GM12878 (cell line): ENCODE measurements at regions not wholly inside any gene's neighbourhood (a gene's known extent, or its start where the extent isn't known, plus 50 kb on each side); places are given as distances from the start of the nearest gene placed in this dataset.
A peak's percentile ranks its signal among the peaks of the same experiment; 100 is the strongest.

ENCODE experiments used
- CBX5 ChIP-seq: sonication (generic); IDR thresholded peaks from 2 replicates; pipeline ENCODE4 v1.6.1; 2016; ENCODE audit warnings: low read depth, moderate library complexity, mild to moderate bottlenecking, inconsistent platforms
- MTA2 ChIP-seq: fragments of 450-650 bp; IDR thresholded peaks from 2 replicates; pipeline ENCODE4 v1.6.1; 2016; ENCODE audit warnings: low read depth, mild to moderate bottlenecking, moderate library complexity
- MYB ChIP-seq: fragments of 150-350 bp; IDR thresholded peaks from 2 replicates; pipeline ENCODE4 v1.6.1; 2014; ENCODE audit warnings: mild to moderate bottlenecking, low read depth, low read length, borderline replicate concordance
- NFXL1 ChIP-seq: fragments of 450-650 bp; IDR thresholded peaks from 2 replicates; pipeline ENCODE4 v1.6.1; 2017; ENCODE audit warnings: antibody characterized with exemption, mild to moderate bottlenecking, borderline replicate concordance
- PML ChIP-seq: IDR thresholded peaks from 2 replicates; pipeline ENCODE4 v1.6.1; 2012; ENCODE audit warnings: low read length, inconsistent platforms
- RB1 ChIP-seq: fragments of 450-650 bp; formaldehyde crosslinking; IDR thresholded peaks from 2 replicates; pipeline ENCODE4 v1.6.1; 2017; ENCODE audit warnings: mild to moderate bottlenecking, borderline replicate concordance
- SIX5 ChIP-seq: IDR thresholded peaks from 2 replicates; pipeline ENCODE4 v1.6.1; 2011; ENCODE audit warnings: mild to moderate bottlenecking, low read depth, low read length, moderate library complexity; ENCODE audit not compliant: severe bottlenecking
- SPI1 ChIP-seq: IDR thresholded peaks from 2 replicates; pipeline ENCODE4 v1.6.1; 2011; ENCODE audit warnings: low read depth, mild to moderate bottlenecking, low read length, moderate library complexity, borderline replicate concordance; ENCODE audit not compliant: insufficient read depth
- SRF ChIP-seq, 2 experiments: IDR thresholded peaks; 2 replicates each; pipeline ENCODE4 v1.6.1; 2011; ENCODE audit warnings: low read depth in 2 of 2, low read length in 2 of 2, mild to moderate bottlenecking in 1 of 2, moderate library complexity in 1 of 2
- SUZ12 ChIP-seq: fragments of 200-600 bp; sonication (generic); IDR thresholded peaks from one replicate; pipeline ENCODE4 v1.6.1; 2018; ENCODE audit warnings: antibody characterized with exemption, mild to moderate bottlenecking; ENCODE audit not compliant: unreplicated experiment
- TF ChIP-seq, protein P1 (sequence below): fragments of 450-650 bp; IDR thresholded peaks from 2 replicates; pipeline ENCODE4 v1.6.1; 2017; ENCODE audit warnings: mild to moderate bottlenecking, moderate library complexity
- TF ChIP-seq, protein P2 (sequence below): IDR thresholded peaks from 2 replicates; pipeline ENCODE4 v1.6.1; 2011; ENCODE audit warnings: borderline replicate concordance, low read depth, mild to moderate bottlenecking, moderate library complexity, low read length; ENCODE audit not compliant: insufficient read depth, poor library complexity, severe bottlenecking
- TF ChIP-seq, protein P3 (sequence below): fragments of 150-350 bp; IDR thresholded peaks from 2 replicates; pipeline ENCODE4 v1.6.1; 2016; ENCODE audit warnings: low read depth, low read length
- TF ChIP-seq, protein P4 (sequence below): IDR thresholded peaks from 2 replicates; pipeline ENCODE4 v1.6.1; 2012; ENCODE audit warnings: improper control_type of control experiment, low read depth, low read length; ENCODE audit not compliant: insufficient replicate concordance

DNA sequence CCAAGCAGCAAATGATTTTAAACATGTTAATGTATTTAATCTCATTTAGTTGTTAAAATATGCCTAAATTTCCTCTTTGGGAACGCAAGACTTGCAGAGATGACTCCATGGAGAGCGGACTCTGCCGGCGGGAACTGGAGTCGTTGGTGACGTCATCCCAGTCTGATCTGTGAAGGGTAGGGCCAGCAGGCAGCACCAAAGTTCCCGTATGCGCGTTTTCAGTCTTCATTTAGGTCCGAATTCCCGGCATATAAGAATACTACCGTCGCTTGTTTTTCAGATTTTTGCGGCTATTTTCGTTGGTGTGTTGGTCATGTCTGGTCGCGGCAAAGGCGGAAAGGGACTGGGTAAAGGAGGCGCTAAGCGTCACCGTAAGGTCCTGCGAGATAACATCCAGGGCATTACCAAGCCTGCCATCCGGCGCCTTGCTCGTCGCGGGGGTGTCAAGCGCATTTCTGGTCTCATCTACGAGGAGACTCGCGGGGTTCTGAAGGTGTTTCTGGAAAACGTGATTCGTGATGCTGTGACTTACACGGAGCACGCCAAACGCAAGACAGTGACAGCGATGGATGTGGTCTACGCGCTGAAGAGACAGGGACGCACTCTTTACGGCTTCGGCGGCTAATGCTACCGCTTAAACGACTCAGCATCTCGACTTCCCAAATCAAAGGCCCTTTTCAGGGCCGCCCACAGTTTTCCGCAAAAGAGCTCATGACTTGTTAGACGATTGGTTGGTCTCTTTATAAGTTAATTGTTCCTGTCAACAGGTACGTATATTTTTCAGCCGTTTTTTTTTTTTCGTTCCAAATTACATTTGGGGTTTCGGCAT, 117.3 kb downstream of the HFE start (continued):
- TF ChIP-seq, protein P1, sequence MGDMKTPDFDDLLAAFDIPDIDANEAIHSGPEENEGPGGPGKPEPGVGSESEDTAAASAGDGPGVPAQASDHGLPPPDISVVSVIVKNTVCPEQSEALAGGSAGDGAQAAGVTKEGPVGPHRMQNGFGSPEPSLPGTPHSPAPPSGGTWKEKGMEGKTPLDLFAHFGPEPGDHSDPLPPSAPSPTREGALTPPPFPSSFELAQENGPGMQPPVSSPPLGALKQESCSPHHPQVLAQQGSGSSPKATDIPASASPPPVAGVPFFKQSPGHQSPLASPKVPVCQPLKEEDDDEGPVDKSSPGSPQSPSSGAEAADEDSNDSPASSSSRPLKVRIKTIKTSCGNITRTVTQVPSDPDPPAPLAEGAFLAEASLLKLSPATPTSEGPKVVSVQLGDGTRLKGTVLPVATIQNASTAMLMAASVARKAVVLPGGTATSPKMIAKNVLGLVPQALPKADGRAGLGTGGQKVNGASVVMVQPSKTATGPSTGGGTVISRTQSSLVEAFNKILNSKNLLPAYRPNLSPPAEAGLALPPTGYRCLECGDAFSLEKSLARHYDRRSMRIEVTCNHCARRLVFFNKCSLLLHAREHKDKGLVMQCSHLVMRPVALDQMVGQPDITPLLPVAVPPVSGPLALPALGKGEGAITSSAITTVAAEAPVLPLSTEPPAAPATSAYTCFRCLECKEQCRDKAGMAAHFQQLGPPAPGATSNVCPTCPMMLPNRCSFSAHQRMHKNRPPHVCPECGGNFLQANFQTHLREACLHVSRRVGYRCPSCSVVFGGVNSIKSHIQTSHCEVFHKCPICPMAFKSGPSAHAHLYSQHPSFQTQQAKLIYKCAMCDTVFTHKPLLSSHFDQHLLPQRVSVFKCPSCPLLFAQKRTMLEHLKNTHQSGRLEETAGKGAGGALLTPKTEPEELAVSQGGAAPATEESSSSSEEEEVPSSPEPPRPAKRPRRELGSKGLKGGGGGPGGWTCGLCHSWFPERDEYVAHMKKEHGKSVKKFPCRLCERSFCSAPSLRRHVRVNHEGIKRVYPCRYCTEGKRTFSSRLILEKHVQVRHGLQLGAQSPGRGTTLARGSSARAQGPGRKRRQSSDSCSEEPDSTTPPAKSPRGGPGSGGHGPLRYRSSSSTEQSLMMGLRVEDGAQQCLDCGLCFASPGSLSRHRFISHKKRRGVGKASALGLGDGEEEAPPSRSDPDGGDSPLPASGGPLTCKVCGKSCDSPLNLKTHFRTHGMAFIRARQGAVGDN, result peak; percentile 97
- TF ChIP-seq MTA2 (peak; percentile 26), CBX5 (0 out of 2 replicates have a peak, but pooled peaks have one; percentile 2), SIX5 (no peak), NFXL1 (peak; percentile 93), RB1 (no peak; the same call in 1 of the 2 replicates), SRF (IDR thresholded peaks at IDR 0.05; ENCODE audit: low read depth in 2 of 2, low read length in 2 of 2) (0 out of 4 replicates have a peak, but pooled peaks of 1 of the 2 experiments have one; percentile 45), MYB (no peak), SPI1 (no peak), PML (peak; percentile 97), SUZ12 (no peak)
- TF ChIP-seq, protein P2, sequence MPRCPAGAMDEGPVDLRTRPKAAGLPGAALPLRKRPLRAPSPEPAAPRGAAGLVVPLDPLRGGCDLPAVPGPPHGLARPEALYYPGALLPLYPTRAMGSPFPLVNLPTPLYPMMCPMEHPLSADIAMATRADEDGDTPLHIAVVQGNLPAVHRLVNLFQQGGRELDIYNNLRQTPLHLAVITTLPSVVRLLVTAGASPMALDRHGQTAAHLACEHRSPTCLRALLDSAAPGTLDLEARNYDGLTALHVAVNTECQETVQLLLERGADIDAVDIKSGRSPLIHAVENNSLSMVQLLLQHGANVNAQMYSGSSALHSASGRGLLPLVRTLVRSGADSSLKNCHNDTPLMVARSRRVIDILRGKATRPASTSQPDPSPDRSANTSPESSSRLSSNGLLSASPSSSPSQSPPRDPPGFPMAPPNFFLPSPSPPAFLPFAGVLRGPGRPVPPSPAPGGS, result no peak
- TF ChIP-seq, protein P3, sequence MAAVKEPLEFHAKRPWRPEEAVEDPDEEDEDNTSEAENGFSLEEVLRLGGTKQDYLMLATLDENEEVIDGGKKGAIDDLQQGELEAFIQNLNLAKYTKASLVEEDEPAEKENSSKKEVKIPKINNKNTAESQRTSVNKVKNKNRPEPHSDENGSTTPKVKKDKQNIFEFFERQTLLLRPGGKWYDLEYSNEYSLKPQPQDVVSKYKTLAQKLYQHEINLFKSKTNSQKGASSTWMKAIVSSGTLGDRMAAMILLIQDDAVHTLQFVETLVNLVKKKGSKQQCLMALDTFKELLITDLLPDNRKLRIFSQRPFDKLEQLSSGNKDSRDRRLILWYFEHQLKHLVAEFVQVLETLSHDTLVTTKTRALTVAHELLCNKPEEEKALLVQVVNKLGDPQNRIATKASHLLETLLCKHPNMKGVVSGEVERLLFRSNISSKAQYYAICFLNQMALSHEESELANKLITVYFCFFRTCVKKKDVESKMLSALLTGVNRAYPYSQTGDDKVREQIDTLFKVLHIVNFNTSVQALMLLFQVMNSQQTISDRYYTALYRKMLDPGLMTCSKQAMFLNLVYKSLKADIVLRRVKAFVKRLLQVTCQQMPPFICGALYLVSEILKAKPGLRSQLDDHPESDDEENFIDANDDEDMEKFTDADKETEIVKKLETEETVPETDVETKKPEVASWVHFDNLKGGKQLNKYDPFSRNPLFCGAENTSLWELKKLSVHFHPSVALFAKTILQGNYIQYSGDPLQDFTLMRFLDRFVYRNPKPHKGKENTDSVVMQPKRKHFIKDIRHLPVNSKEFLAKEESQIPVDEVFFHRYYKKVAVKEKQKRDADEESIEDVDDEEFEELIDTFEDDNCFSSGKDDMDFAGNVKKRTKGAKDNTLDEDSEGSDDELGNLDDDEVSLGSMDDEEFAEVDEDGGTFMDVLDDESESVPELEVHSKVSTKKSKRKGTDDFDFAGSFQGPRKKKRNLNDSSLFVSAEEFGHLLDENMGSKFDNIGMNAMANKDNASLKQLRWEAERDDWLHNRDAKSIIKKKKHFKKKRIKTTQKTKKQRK, result 0 out of 2 replicates have a peak, but pooled peaks have one; percentile 8
- TF ChIP-seq, protein P4, sequence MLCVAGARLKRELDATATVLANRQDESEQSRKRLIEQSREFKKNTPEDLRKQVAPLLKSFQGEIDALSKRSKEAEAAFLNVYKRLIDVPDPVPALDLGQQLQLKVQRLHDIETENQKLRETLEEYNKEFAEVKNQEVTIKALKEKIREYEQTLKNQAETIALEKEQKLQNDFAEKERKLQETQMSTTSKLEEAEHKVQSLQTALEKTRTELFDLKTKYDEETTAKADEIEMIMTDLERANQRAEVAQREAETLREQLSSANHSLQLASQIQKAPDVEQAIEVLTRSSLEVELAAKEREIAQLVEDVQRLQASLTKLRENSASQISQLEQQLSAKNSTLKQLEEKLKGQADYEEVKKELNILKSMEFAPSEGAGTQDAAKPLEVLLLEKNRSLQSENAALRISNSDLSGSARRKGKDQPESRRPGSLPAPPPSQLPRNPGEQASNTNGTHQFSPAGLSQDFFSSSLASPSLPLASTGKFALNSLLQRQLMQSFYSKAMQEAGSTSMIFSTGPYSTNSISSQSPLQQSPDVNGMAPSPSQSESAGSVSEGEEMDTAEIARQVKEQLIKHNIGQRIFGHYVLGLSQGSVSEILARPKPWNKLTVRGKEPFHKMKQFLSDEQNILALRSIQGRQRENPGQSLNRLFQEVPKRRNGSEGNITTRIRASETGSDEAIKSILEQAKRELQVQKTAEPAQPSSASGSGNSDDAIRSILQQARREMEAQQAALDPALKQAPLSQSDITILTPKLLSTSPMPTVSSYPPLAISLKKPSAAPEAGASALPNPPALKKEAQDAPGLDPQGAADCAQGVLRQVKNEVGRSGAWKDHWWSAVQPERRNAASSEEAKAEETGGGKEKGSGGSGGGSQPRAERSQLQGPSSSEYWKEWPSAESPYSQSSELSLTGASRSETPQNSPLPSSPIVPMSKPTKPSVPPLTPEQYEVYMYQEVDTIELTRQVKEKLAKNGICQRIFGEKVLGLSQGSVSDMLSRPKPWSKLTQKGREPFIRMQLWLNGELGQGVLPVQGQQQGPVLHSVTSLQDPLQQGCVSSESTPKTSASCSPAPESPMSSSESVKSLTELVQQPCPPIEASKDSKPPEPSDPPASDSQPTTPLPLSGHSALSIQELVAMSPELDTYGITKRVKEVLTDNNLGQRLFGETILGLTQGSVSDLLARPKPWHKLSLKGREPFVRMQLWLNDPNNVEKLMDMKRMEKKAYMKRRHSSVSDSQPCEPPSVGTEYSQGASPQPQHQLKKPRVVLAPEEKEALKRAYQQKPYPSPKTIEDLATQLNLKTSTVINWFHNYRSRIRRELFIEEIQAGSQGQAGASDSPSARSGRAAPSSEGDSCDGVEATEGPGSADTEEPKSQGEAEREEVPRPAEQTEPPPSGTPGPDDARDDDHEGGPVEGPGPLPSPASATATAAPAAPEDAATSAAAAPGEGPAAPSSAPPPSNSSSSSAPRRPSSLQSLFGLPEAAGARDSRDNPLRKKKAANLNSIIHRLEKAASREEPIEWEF, result no peak
